ENCODE measurements at regions not wholly inside any gene's neighbourhood (a gene's known extent, or its start where the extent isn't known, plus 50 kb on each side); places are given as distances from the start of the nearest gene placed in this dataset.

DNA sequence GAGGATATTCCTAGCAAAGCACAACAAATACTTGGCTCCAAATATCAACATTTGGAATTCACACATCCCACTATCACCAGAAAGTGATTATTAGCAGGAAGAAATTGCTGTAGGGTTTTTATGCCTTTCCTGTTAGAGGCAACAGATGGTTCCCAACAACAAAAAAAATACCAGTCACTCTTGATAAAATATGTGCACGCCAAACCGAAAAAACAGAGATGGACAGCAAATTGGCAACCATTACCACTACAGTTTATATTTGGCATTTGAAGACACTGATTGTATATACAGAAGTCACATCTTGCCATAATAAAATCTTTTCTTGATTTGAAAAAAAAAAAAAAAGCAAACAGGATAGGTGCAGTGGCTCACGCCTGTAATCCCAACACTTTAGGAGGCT, 78.2 kb downstream of the TMPRSS5 start:
- Histone ChIP-seq H3K4me1 (ENCODE audit: control insufficient read depth in 2 of 3, insufficient read depth in 2 of 3, low read depth in 1 of 3, low read length in 3 of 3) (no peaks in the 10 kb centered on the region), H3K4me3 (ENCODE audit: low read length in 3 of 3) (no peak overlapping the region), H3K9me3 (ENCODE audit: control insufficient read depth in 2 of 3, insufficient read depth in 1 of 3, low read length in 3 of 3) (no peaks in the 10 kb centered on the region), H3K36me3 (ENCODE audit: control insufficient read depth in 2 of 3, insufficient read depth in 3 of 3, low read length in 3 of 3) (no peaks in the 10 kb centered on the region), H3K27me3 (ENCODE audit: control insufficient read depth, insufficient read depth, low read length) (no peaks in the 10 kb centered on the region), H3K27ac (ENCODE audit: low read depth in 2 of 2, low read length in 2 of 2) (no peak overlapping the region), H3K9ac (ENCODE audit: low read length in 3 of 3) (no peak overlapping the region)
- DNase-seq (no peak), FAIRE-seq (no peak)
- intact Hi-C loops (cut with DNase I) = no loop called here
- no peak for TF ChIP-seq CTCF (IDR thresholded peaks at IDR 0.05; ENCODE audit: borderline replicate concordance, extremely low read depth, insufficient read depth)

DNA sequence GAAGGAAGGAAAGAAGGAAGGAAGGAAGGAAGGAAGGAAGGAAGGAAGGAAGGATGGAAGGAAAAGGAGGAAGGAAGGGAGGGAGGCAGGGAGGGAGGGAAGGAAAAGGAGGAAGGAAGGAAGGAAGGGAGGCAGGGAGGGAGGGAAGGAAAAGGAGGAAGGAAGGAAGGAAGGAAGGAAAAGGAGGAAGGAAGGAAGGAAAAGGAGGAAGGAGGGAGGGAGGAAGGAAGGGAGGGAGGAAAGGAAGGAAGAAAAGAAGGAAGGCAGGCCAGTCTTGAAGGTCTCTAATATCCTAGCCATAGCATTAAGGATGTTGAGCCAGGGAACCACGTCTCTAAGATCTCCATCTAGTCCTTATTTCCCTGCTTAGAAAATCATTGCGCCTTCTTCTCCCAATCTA, 78.8 kb downstream of the TMPRSS5 start:
- Histone ChIP-seq H3K4me3 (ENCODE audit: low read length in 3 of 3) (no peak overlapping the region), H3K9ac (ENCODE audit: low read length in 3 of 3) (no peak overlapping the region), H3K27ac (ENCODE audit: low read depth in 2 of 2, low read length in 2 of 2) (no peak overlapping the region), H3K4me1 (ENCODE audit: control insufficient read depth in 2 of 3, insufficient read depth in 2 of 3, low read depth in 1 of 3, low read length in 3 of 3) (no peaks in the 10 kb centered on the region), H3K9me3 (ENCODE audit: control insufficient read depth in 2 of 3, insufficient read depth in 1 of 3, low read length in 3 of 3) (no peaks in the 10 kb centered on the region), H3K27me3 (ENCODE audit: control insufficient read depth, insufficient read depth, low read length) (no peaks in the 10 kb centered on the region), H3K36me3 (ENCODE audit: control insufficient read depth in 2 of 3, insufficient read depth in 3 of 3, low read length in 3 of 3) (no peaks in the 10 kb centered on the region)
- TF ChIP-seq CTCF (IDR thresholded peaks at IDR 0.05; ENCODE audit: borderline replicate concordance, extremely low read depth, insufficient read depth) = no peak
- intact Hi-C loops (cut with DNase I) = no loop called here
- DNase-seq = no peak
- no peak for FAIRE-seq

- FAIRE-seq (no peak), DNase-seq (no peak)
- Histone ChIP-seq H3K36me3 (ENCODE audit: control insufficient read depth in 2 of 3, insufficient read depth in 3 of 3, low read length in 3 of 3) (no peaks in the 10 kb centered on the region), H3K4me3 (ENCODE audit: low read length in 3 of 3) (no peak overlapping the region), H3K27ac (ENCODE audit: low read depth in 2 of 2, low read length in 2 of 2) (no peak overlapping the region), H3K9me3 (ENCODE audit: control insufficient read depth in 2 of 3, insufficient read depth in 1 of 3, low read length in 3 of 3) (no peaks in the 10 kb centered on the region), H3K4me1 (ENCODE audit: control insufficient read depth in 2 of 3, insufficient read depth in 2 of 3, low read depth in 1 of 3, low read length in 3 of 3) (no peaks in the 10 kb centered on the region), H3K27me3 (ENCODE audit: control insufficient read depth, insufficient read depth, low read length) (no peaks in the 10 kb centered on the region), H3K9ac (ENCODE audit: low read length in 3 of 3) (no peak overlapping the region)
- no peak for TF ChIP-seq CTCF (IDR thresholded peaks at IDR 0.05; ENCODE audit: borderline replicate concordance, extremely low read depth, insufficient read depth)
- intact Hi-C loops (cut with DNase I) = no loop called here
Observed at GRCh38 chr11:113626736-113627135, 79.4 kb downstream of the TMPRSS5 start.

DNA sequence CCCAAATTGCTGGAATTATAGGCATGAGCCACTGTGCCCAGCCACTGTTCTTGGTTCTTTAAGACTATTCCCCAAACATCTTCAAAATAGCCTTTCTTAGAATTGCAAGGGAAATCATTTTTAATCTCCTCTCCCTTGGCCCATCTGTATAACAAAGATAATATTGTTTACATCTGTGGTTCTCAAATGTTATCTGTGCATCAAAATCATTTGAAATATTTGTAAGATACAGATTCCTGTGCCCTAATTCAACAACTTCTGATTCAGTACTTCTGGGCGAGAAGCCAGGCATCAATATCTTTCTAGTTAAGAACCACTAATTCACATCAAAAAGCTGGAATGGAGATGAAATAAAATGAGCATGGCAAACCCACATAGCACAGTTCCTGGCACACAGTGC, 83.0 kb downstream of the TMPRSS5 start:
- no peak overlapping the region for H3K4me3 ChIP-seq (ENCODE audit: low read length in 3 of 3)
- intact Hi-C loops (cut with DNase I) = no loop called here
- H3K9me3 ChIP-seq (ENCODE audit: control insufficient read depth in 2 of 3, insufficient read depth in 1 of 3, low read length in 3 of 3) = peaks cover 0 to 9% (median 0%) of the 10 kb centered on the region in 3 donors
- H3K4me1 ChIP-seq (ENCODE audit: control insufficient read depth in 2 of 3, insufficient read depth in 2 of 3, low read depth in 1 of 3, low read length in 3 of 3) = no peaks in the 10 kb centered on the region
- H3K27ac ChIP-seq (ENCODE audit: low read depth in 2 of 2, low read length in 2 of 2) = no peak overlapping the region
- H3K27me3 ChIP-seq (ENCODE audit: control insufficient read depth, insufficient read depth, low read length) = no peaks in the 10 kb centered on the region
- DNase-seq (no peak), FAIRE-seq (no peak)
- no peaks in the 10 kb centered on the region for H3K36me3 ChIP-seq (ENCODE audit: control insufficient read depth in 2 of 3, insufficient read depth in 3 of 3, low read length in 3 of 3)
- no peak overlapping the region for H3K9ac ChIP-seq (ENCODE audit: low read length in 3 of 3)
- no peak for TF ChIP-seq CTCF (IDR thresholded peaks at IDR 0.05; ENCODE audit: borderline replicate concordance, extremely low read depth, insufficient read depth)

All from kidney (tissue), 13 donors.